HEK293 (cell line): ENCODE measurements at regions not wholly inside any gene's neighbourhood (a gene's known extent, or its start where the extent isn't known, plus 50 kb on each side); places are given as distances from the start of the nearest gene placed in this dataset.

Experiments used
- CTCF ChIA-PET: fragments of 350-600 bp; formaldehyde crosslinking; extraction: SDS; loops from one replicate; lab custom pipeline; 2021; ENCODE audit warnings: antibody characterized with exemption; lab: Yijun Ruan, JAX
- POLR2A ChIA-PET: fragments of 300-600 bp; formaldehyde crosslinking; extraction: SDS; loops from one replicate; lab custom pipeline; 2020; ENCODE audit warnings: antibody characterized with exemption, inconsistent platforms; lab: Yijun Ruan, JAX
- H3K27ac ChIP-seq: fragments of 200-500 bp; sonication (Bioruptor generic); 2 replicates; pipeline ENCODE4 v1.5.1; 2014; ENCODE audit warnings: low read depth, low read length, control low read depth, inconsistent platforms; ENCODE audit errors: extremely low read depth
- H3K36me3 ChIP-seq, 2 experiments: fragments of 200-500 bp in 1 of 2; sonication (Bioruptor generic) in 1 of 2; 1 replicate in 1 of 2; 2 replicates in 1 of 2; pipeline ENCODE4 v1.5.1; 2014 to 2017; ENCODE audit warnings: inconsistent platforms in 2 of 2, low read length in 2 of 2; ENCODE audit not compliant: control insufficient read depth in 2 of 2, insufficient read depth in 1 of 2
- H3K4me1 ChIP-seq: fragments of 200-500 bp; sonication (Bioruptor generic); 2 replicates; pipeline ENCODE4 v1.5.1; 2014; ENCODE audit warnings: mild to moderate bottlenecking, low read length, inconsistent platforms; ENCODE audit not compliant: control insufficient read depth, insufficient read depth
- H3K4me3 ChIP-seq: 2 replicates; pipeline ENCODE4 v1.5.1; 2011; ENCODE audit warnings: low read depth, mild to moderate bottlenecking, control low read depth, low read length, moderate library complexity
- H3K9me3 ChIP-seq: fragments of 200-500 bp; sonication (Bioruptor generic); 2 replicates; pipeline ENCODE4 v1.5.1; 2014; ENCODE audit warnings: low read depth, low read length, inconsistent platforms; ENCODE audit not compliant: control insufficient read depth, insufficient read depth
- KLF10 ChIP-seq: fragments of 450-650 bp; IDR thresholded peaks from 2 replicates; pipeline ENCODE4 v1.5.1; 2018; ENCODE audit warnings: missing biosample characterization, mild to moderate bottlenecking, missing genetic modification characterization
- KLF7 ChIP-seq: fragments of 450-650 bp; formaldehyde crosslinking; IDR thresholded peaks from 2 replicates; pipeline ENCODE4 v1.5.1; 2016; ENCODE audit warnings: missing biosample characterization, missing genetic modification characterization, borderline replicate concordance
- KLF9 ChIP-seq: fragments of 450-650 bp; formaldehyde crosslinking; IDR thresholded peaks from 2 replicates; pipeline ENCODE4 v1.5.1; 2016; ENCODE audit warnings: missing biosample characterization, missing genetic modification characterization, low read depth
- OSR2 ChIP-seq: fragments of 450-650 bp; formaldehyde crosslinking; IDR thresholded peaks from 2 replicates; pipeline ENCODE4 v1.5.1; 2016; ENCODE audit warnings: missing biosample characterization, missing genetic modification characterization
- PRDM4 ChIP-seq: fragments of 450-650 bp; formaldehyde crosslinking; IDR thresholded peaks from 2 replicates; pipeline ENCODE4 v1.5.1; 2017; ENCODE audit warnings: missing biosample characterization, missing genetic modification characterization
- SCRT2 ChIP-seq: fragments of 450-650 bp; formaldehyde crosslinking; IDR thresholded peaks from 2 replicates; pipeline ENCODE4 v1.5.1; 2016; ENCODE audit warnings: missing biosample characterization, missing genetic modification characterization
- ZBTB44 ChIP-seq: fragments of 450-650 bp; IDR thresholded peaks from 2 replicates; pipeline ENCODE4 v1.5.1; 2018; ENCODE audit warnings: missing biosample characterization, mild to moderate bottlenecking, missing genetic modification characterization
- ZFP3 ChIP-seq: fragments of 450-650 bp; formaldehyde crosslinking; IDR thresholded peaks from 2 replicates; pipeline ENCODE4 v1.5.1; 2016; ENCODE audit warnings: low read depth, missing biosample characterization, missing genetic modification characterization
- ZFP37 ChIP-seq: fragments of 450-650 bp; formaldehyde crosslinking; IDR thresholded peaks from 2 replicates; pipeline ENCODE4 v1.5.1; 2016; ENCODE audit warnings: missing biosample characterization, missing genetic modification characterization
- ZNF138 ChIP-seq: fragments of 450-650 bp; formaldehyde crosslinking; IDR thresholded peaks from 2 replicates; pipeline ENCODE4 v1.5.1; 2016; ENCODE audit warnings: missing biosample characterization, missing genetic modification characterization, borderline replicate concordance
- ZNF19 ChIP-seq: fragments of 450-650 bp; formaldehyde crosslinking; IDR thresholded peaks from 2 replicates; pipeline ENCODE4; 2016; ENCODE audit warnings: missing biosample characterization, missing genetic modification characterization, low read depth
- ZNF211 ChIP-seq: fragments of 450-650 bp; formaldehyde crosslinking; IDR thresholded peaks from 2 replicates; pipeline ENCODE4 v1.5.1; 2016; ENCODE audit warnings: low read depth, missing biosample characterization, missing genetic modification characterization
- ZNF292 ChIP-seq: fragments of 450-650 bp; formaldehyde crosslinking; IDR thresholded peaks from 2 replicates; pipeline ENCODE4 v1.5.1; 2016; ENCODE audit warnings: low read depth, missing biosample characterization, missing genetic modification characterization, borderline replicate concordance
- ZNF335 ChIP-seq: fragments of 450-650 bp; formaldehyde crosslinking; conservative IDR thresholded peaks from 2 replicates; pipeline ENCODE4 v1.5.1; 2016; ENCODE audit warnings: missing biosample characterization, missing genetic modification characterization
- ZNF529 ChIP-seq: fragments of 450-650 bp; formaldehyde crosslinking; IDR thresholded peaks from 2 replicates; pipeline ENCODE4 v1.5.1; 2017; ENCODE audit warnings: missing genetic modification characterization, missing biosample characterization; ENCODE audit not compliant: insufficient replicate concordance
- ZNF580 ChIP-seq: fragments of 450-650 bp; formaldehyde crosslinking; IDR thresholded peaks from 2 replicates; pipeline ENCODE4 v1.5.1; 2016; ENCODE audit warnings: missing biosample characterization, missing genetic modification characterization
- ZNF785 ChIP-seq: fragments of 450-650 bp; formaldehyde crosslinking; IDR thresholded peaks from 2 replicates; pipeline ENCODE4 v1.5.1; 2016; ENCODE audit warnings: missing biosample characterization, missing genetic modification characterization

GRCh38 chr6:138011413-138011812 lies 95.8 kb downstream of the PERP start:
- H3K27ac ChIP-seq: no peak overlapping the region
- H3K4me3 ChIP-seq: no peak overlapping the region
- no peaks in the 10 kb centered on the region for H3K9me3 ChIP-seq
- no peaks in the 10 kb centered on the region for H3K4me1 ChIP-seq
- POLR2A ChIA-PET: no interaction called here
- no peaks in the 10 kb centered on the region for H3K36me3 ChIP-seq
- TF ChIP-seq ZNF580 (no peak), ZNF19 (tag by site-specific recombination) (no peak)
- CTCF ChIA-PET: interaction anchor here (1.2 kb wide), 1 partner anchor 17 kb away, joined by 3 read pairs; no protein-coding TSS in a partner anchor

- ChIA-PET CTCF (interaction anchor here (0.6 to 2.0 kb wide), 7 partner anchors 8 to 406 kb away, joined by 3 to 12 read pairs (median 4); no protein-coding TSS in a partner anchor), POLR2A (no interaction called here)
- TF ChIP-seq ZFP37 (tag by site-specific recombination) (no peak), ZBTB44 (no peak), ZFP3 (tag by site-specific recombination) (no peak), KLF7 (tag by site-specific recombination) (no peak), PRDM4 (tag by site-specific recombination) (no peak), ZNF211 (tag by site-specific recombination) (no peak), ZNF138 (no peak), ZNF529 (tag by site-specific recombination) (no peak), ZNF785 (tag by site-specific recombination) (no peak)
Observed at GRCh38 chr6:138012682-138013081, 94.5 kb downstream of the PERP start.

GRCh38 chr6:138013959-138014358 lies 93.3 kb downstream of the PERP start:
- TF ChIP-seq KLF9 (peak; percentile 33; the same call in 1 of the 2 replicates), SCRT2 (tag by site-specific recombination) (peak; percentile 55), OSR2 (tag by site-specific recombination) (peak; percentile 64), ZNF292 (tag by site-specific recombination) (no peak), KLF10 (tag by site-specific recombination) (peak; percentile 23; the same call in 1 of the 2 replicates), ZNF335 (tag by site-specific recombination) (peak; percentile 60)
- Histone ChIP-seq H3K27ac (no peak overlapping the region), H3K9me3 (no peaks in the 10 kb centered on the region), H3K36me3 (no peaks in the 10 kb centered on the region), H3K4me3 (no peak overlapping the region), H3K4me1 (no peaks in the 10 kb centered on the region)
- ChIA-PET POLR2A (no interaction called here), CTCF (interaction anchor here (1.1 to 2.0 kb wide), 4 partner anchors 9 to 95 kb away, joined by 3 to 12 read pairs (median 7); no protein-coding TSS in a partner anchor)

More at GRCh38 chr6:138012682-138013081, 94.5 kb downstream of the PERP start:
- H3K27ac ChIP-seq: no peak overlapping the region
- no peaks in the 10 kb centered on the region for H3K4me1 ChIP-seq
- no peaks in the 10 kb centered on the region for H3K36me3 ChIP-seq
- no peaks in the 10 kb centered on the region for H3K9me3 ChIP-seq
- no peak overlapping the region for H3K4me3 ChIP-seq
